ENCODE measurements at regions not wholly inside any gene's neighbourhood (a gene's known extent, or its start where the extent isn't known, plus 50 kb on each side); places are given as distances from the start of the nearest gene placed in this dataset.

- TF ChIP-seq, protein P1, sequence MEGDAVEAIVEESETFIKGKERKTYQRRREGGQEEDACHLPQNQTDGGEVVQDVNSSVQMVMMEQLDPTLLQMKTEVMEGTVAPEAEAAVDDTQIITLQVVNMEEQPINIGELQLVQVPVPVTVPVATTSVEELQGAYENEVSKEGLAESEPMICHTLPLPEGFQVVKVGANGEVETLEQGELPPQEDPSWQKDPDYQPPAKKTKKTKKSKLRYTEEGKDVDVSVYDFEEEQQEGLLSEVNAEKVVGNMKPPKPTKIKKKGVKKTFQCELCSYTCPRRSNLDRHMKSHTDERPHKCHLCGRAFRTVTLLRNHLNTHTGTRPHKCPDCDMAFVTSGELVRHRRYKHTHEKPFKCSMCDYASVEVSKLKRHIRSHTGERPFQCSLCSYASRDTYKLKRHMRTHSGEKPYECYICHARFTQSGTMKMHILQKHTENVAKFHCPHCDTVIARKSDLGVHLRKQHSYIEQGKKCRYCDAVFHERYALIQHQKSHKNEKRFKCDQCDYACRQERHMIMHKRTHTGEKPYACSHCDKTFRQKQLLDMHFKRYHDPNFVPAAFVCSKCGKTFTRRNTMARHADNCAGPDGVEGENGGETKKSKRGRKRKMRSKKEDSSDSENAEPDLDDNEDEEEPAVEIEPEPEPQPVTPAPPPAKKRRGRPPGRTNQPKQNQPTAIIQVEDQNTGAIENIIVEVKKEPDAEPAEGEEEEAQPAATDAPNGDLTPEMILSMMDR (IDR thresholded peaks at IDR 0.05; ENCODE audit: low read depth, low read length, poor library complexity, severe bottlenecking), result no peak
- TF ChIP-seq EZH2phosphoT487 (IDR thresholded peaks at IDR 0.05; ENCODE audit: borderline replicate concordance, low read length), result no peak
Observed at GRCh38 chr5:111010783-111011182, 60.7 kb upstream of the TSLP start.
